Effector memory CD4-positive, alpha-beta T cell (primary cell): ENCODE measurements at regions not wholly inside any gene's neighbourhood (a gene's known extent, or its start where the extent isn't known, plus 50 kb on each side); places are given as distances from the start of the nearest gene placed in this dataset.

Source experiments
- DNase-seq, 3 donors: peaks; one replicate each; pipeline ENCODE4 v3.0.0-alpha.2; 2020
- H3K27ac ChIP-seq: 2 replicates; pipeline ENCODE4 v1.7.0; 2013; ENCODE audit warnings: mild to moderate bottlenecking, low read length, moderate library complexity; ENCODE audit not compliant: insufficient read depth, poor library complexity, severe bottlenecking
- H3K27me3 ChIP-seq: replicated peaks from 2 replicates; pipeline ENCODE4 v1.7.0; 2013; ENCODE audit warnings: mild to moderate bottlenecking, low read length; ENCODE audit not compliant: insufficient read depth, control insufficient read depth, poor library complexity, severe bottlenecking
- H3K36me3 ChIP-seq: 2 replicates; pipeline ENCODE4 v1.7.0; 2013; ENCODE audit warnings: mild to moderate bottlenecking, low read length, moderate library complexity; ENCODE audit not compliant: control insufficient read depth, insufficient read depth
- H3K4me1 ChIP-seq: 2 replicates; pipeline ENCODE4 v1.7.0; 2013; ENCODE audit warnings: low read length, mild to moderate bottlenecking; ENCODE audit not compliant: control insufficient read depth, insufficient read depth, poor library complexity, severe bottlenecking
- H3K4me3 ChIP-seq: 2 replicates; pipeline ENCODE4 v1.7.0; 2013; ENCODE audit warnings: low read length, low read depth, mild to moderate bottlenecking; ENCODE audit not compliant: insufficient read depth, poor library complexity, severe bottlenecking
- H3K9me3 ChIP-seq: 2 replicates; pipeline ENCODE4 v1.7.0; 2013; ENCODE audit warnings: mild to moderate bottlenecking, low read length, moderate library complexity; ENCODE audit not compliant: control insufficient read depth

DNA sequence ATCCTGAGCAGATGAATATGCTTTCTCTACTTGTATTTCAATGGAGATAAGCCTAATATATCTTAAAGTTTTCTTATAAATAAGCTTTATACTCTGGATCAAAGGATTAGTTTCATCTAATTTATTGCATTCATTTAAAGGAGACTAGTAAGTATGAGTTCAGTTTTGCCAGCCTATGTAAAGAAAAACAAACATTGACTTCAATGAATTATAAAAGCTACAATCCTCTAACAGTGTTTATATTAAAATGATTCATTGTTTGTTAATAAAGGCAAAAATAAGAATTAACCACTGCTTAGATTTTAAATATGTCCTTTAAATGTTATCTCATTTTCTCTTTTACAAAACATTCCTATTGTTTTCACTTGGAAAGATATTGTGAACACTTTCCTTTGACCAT lies 566.0 kb downstream of the EPHA4 start:
- no peak for DNase-seq
- no peaks in the 10 kb centered on the region for H3K4me1 ChIP-seq
- H3K36me3 ChIP-seq: no peaks in the 10 kb centered on the region
- H3K9me3 ChIP-seq: no peaks in the 10 kb centered on the region
- no peak overlapping the region for H3K27ac ChIP-seq
- H3K4me3 ChIP-seq: no peak overlapping the region
- H3K27me3 ChIP-seq: no peaks in the 10 kb centered on the region

DNA sequence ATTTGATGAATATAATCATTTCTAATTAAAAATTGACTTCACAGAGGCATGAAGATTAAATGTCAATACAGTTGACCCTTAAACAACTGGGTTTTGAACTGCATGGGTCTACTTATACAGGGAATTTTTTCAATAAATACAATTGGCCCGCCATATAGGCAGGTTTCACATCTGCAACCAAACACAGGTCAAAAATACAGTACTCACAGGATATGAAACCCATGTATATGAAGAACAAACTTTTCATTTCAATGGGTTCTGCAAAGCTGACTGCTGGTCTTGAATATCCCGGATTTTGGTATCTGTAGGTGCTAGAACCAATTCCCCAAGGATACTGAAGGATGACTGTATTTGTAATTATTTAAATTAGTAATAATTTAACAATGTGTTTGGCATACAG lies 555.6 kb downstream of the EPHA4 start:
- H3K9me3 ChIP-seq: no peaks in the 10 kb centered on the region
- no peak for DNase-seq
- H3K27me3 ChIP-seq: no peaks in the 10 kb centered on the region
- no peak overlapping the region for H3K4me3 ChIP-seq
- H3K36me3 ChIP-seq: no peaks in the 10 kb centered on the region
- H3K27ac ChIP-seq: no peak overlapping the region
- H3K4me1 ChIP-seq: no peaks in the 10 kb centered on the region

DNA sequence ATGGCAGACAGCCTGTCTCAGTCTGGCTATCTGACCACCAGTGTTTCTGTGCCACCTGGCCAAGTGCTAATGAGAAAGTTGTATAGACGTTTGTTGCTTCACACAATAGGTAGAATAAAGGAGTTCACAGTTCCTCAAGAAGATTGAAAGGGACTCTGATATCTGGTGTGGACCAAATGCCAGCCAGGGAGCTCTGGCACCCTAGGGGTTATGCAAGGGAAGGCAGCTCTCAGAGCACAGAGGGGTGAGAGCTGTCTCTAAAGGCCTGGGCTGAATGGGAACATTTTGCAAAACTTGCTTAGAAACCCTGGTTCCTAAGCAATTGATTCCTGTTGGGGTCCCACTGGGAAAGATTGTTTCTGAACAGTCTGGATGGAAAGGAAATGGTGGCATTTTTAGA lies 553.8 kb downstream of the EPHA4 start:
- Histone ChIP-seq H3K27me3 (no peaks in the 10 kb centered on the region), H3K4me1 (no peaks in the 10 kb centered on the region), H3K4me3 (no peak overlapping the region), H3K9me3 (no peaks in the 10 kb centered on the region), H3K27ac (no peak overlapping the region), H3K36me3 (no peaks in the 10 kb centered on the region)
- no peak for DNase-seq

DNA sequence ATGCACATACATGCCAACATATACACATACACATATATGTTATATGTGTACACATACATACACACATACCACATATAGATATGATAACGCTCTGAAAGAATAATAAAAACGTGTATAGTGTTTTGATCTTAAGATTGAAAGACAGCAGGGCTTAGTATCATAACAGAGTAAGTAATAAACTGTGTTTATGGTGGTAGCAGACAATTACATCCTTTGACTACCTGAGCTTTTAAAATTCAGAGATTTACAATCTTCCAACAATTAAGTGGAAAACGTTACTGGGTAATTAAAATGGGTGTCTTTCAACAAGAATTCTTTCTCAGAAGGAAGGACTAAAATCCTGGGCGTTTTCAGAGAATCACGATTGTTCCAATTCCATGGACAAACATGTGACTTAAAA lies 552.4 kb downstream of the EPHA4 start:
- Histone ChIP-seq H3K27me3 (no peaks in the 10 kb centered on the region), H3K4me1 (no peaks in the 10 kb centered on the region)

DNA sequence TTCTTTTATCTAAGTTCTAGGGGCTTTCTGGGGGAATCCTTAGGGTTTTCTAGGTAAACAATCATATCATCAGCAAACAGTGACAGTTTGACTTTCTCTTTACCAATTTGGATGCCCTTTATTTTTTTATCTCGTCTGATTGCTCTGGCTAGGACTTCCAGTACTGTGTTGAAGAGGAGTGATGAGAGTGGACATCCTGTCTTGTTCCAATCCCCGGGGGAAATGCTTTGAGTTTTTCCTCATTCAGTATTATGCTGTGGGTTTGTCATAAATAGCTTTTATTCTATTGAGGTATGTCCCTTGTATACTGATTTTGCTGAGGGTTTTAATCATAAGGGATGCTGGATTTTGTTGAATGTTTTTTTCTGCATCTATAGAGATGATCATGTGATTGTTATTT lies 549.5 kb downstream of the EPHA4 start:
- no peak for DNase-seq
- no peaks in the 10 kb centered on the region for H3K4me1 ChIP-seq
- H3K4me3 ChIP-seq: no peak overlapping the region
- H3K27me3 ChIP-seq: no peaks in the 10 kb centered on the region
- no peaks in the 10 kb centered on the region for H3K9me3 ChIP-seq
- H3K36me3 ChIP-seq: no peaks in the 10 kb centered on the region
- H3K27ac ChIP-seq: no peak overlapping the region

More for the DNA sequence above, 552.4 kb downstream of the EPHA4 start:
- no peaks in the 10 kb centered on the region for H3K9me3 ChIP-seq
- no peak overlapping the region for H3K27ac ChIP-seq
- DNase-seq: no peak
- no peaks in the 10 kb centered on the region for H3K36me3 ChIP-seq
- H3K4me3 ChIP-seq: no peak overlapping the region

DNA sequence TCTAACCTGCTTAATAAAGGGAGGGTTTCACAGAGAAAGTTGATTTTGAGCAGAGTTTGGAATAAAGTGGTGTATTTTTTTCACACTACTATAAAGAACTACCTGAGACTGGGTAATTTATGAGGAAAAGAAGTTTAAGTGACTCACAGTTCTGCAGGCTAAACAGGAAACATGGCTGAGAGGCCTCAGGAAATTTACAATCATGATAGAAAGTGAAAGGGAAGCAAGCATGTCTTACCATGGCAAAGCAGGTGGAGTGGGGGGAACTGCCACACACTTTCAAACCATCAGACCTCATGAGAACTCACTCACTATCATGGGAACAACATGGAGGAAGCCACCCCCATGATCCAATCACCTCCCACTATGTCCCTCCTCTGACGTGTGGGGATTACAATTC lies 546.7 kb downstream of the EPHA4 start:
- no peaks in the 10 kb centered on the region for H3K36me3 ChIP-seq
- no peak overlapping the region for H3K27ac ChIP-seq
- H3K9me3 ChIP-seq: no peaks in the 10 kb centered on the region
- no peaks in the 10 kb centered on the region for H3K27me3 ChIP-seq
- no peak overlapping the region for H3K4me3 ChIP-seq
- no peak for DNase-seq
- H3K4me1 ChIP-seq: no peaks in the 10 kb centered on the region

DNA sequence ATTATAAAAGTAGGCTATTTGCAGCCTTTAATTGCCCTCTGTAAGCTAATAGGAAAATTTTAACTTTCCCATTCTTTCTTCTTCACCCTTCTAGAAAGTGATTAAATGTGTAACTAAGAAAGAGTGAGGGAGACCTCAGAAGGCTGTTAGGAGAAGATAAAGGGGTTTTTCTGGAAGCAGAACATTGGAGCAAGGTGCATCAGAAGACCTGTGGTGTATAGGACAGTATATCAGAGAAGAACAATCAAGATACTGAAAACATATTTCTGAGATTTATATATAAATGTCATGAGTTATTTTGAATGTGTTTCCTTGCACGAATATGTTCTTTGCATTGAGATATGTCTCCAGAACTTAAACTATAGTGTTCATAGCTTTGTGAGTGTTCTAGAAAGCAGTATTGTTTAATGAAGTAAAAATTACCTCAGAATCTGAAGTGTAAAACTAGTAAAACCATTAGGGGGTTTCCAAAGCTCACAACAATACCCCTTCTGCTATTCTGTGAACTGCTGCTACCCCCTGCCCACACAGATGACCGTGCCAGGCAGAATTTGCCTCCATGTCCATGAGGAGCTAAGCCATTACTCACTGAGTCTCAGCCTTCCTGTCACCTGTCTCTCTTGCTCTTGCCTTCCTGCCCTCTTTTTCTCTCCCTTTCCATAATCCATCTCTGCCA lies 537.9 kb downstream of the EPHA4 start:
- Histone ChIP-seq H3K27ac (no peak overlapping the region), H3K4me1 (no peaks in the 10 kb centered on the region), H3K27me3 (no peaks in the 10 kb centered on the region), H3K36me3 (no peaks in the 10 kb centered on the region), H3K9me3 (no peaks in the 10 kb centered on the region), H3K4me3 (no peak overlapping the region)
- DNase-seq: no peak

DNA sequence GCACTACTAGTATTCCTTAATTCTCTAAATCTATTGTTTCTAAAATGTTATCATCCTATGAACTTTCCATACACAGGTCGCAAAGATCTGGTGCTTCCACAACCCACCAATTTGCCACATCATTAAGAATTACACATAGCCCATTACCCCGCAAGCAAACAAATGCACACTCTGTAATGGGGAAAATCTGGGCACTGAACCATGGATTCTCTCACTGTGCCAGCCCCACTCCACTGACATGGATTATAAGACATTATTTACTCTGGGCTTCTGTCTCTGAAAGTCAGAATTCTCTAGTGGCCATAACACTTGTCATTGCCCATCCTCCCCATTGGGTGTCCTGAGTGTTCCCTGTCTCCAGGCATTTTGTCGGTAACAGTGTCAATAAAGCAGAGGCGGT lies 537.1 kb downstream of the EPHA4 start:
- no peak overlapping the region for H3K4me3 ChIP-seq
- H3K9me3 ChIP-seq: no peaks in the 10 kb centered on the region
- no peaks in the 10 kb centered on the region for H3K4me1 ChIP-seq
- H3K36me3 ChIP-seq: no peaks in the 10 kb centered on the region
- H3K27ac ChIP-seq: no peak overlapping the region
- no peak for DNase-seq
- no peaks in the 10 kb centered on the region for H3K27me3 ChIP-seq

DNA sequence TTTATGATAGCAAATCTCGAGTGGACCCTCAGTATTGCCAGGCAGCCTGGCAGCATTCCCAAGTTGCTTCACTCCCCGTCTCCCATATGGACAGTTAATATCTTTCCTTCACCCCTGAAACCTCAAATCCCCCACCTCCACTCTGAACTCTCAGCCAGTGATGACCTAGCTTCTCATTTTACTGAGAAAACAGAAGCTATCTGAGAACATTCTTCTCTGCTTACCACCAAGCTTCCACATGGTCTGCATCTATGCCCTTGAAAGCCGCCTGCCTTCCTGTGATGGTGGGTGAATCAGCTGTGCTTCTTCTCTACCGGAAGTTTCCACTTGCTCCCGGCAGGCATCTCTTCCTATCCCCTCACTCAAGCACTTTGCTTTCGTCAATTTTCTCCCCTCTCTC lies 529.2 kb downstream of the EPHA4 start:
- H3K27me3 ChIP-seq: no peaks in the 10 kb centered on the region
- no peaks in the 10 kb centered on the region for H3K9me3 ChIP-seq
- H3K4me3 ChIP-seq: no peak overlapping the region
- no peaks in the 10 kb centered on the region for H3K36me3 ChIP-seq
- DNase-seq: no peak
- H3K4me1 ChIP-seq: no peaks in the 10 kb centered on the region
- H3K27ac ChIP-seq: no peak overlapping the region

DNA sequence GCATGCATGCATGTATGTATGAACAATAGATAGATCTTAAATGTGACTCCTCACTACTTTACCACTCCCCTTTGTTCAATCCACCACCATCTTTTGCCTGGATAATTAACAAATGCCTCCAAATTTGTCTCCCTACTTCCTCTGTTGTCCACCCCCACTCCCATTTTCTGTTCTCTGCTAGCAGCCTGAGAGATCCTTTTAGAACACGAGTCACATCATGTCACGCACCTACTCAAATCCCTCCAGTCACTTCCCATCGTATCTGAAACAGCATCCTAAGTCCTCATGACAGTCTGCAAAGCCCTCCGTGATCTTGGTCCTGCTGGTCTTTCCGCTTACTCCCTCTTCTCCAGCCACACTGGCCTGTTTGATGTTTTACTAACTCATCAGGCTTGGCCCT lies 527.3 kb downstream of the EPHA4 start:
- DNase-seq: no peak
- no peaks in the 10 kb centered on the region for H3K27me3 ChIP-seq
- no peak overlapping the region for H3K27ac ChIP-seq
- H3K4me3 ChIP-seq: no peak overlapping the region
- no peaks in the 10 kb centered on the region for H3K9me3 ChIP-seq
- H3K36me3 ChIP-seq: no peaks in the 10 kb centered on the region
- no peaks in the 10 kb centered on the region for H3K4me1 ChIP-seq
